ENCODE measurements at regions not wholly inside any gene's neighbourhood (a gene's known extent, or its start where the extent isn't known, plus 50 kb on each side); places are given as distances from the start of the nearest gene placed in this dataset.
"Not testable (repeated sequence)": the region's sequence is repeated elsewhere in the genome, so short reads cannot be mapped to it uniquely, and the experiment has no call there.

DNA sequence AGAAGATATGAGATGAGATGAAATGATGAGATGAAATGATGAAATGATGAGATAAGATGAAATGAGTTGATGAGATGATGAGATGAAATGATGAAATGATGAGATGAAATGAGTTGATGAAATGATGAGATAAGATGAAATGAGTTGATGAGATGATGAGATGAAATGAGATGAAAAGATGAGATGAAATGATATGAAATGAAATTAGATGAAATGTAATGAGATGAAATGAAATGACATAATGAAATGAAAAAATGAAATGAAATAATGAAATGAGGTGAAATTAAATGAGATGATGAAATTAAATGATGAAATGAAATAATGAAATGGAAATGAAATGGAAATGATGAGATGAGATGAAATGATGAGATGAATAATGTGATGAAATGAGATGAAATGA is 231.6 kb downstream of the GOLGA6L6 start:
- TF ChIP-seq, protein P1, sequence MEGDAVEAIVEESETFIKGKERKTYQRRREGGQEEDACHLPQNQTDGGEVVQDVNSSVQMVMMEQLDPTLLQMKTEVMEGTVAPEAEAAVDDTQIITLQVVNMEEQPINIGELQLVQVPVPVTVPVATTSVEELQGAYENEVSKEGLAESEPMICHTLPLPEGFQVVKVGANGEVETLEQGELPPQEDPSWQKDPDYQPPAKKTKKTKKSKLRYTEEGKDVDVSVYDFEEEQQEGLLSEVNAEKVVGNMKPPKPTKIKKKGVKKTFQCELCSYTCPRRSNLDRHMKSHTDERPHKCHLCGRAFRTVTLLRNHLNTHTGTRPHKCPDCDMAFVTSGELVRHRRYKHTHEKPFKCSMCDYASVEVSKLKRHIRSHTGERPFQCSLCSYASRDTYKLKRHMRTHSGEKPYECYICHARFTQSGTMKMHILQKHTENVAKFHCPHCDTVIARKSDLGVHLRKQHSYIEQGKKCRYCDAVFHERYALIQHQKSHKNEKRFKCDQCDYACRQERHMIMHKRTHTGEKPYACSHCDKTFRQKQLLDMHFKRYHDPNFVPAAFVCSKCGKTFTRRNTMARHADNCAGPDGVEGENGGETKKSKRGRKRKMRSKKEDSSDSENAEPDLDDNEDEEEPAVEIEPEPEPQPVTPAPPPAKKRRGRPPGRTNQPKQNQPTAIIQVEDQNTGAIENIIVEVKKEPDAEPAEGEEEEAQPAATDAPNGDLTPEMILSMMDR (IDR thresholded peaks at IDR 0.05; ENCODE audit: insufficient read depth, low read depth, low read length) = not testable (repeated sequence)
- TF ChIP-seq EZH2 (IDR thresholded peaks at IDR 0.05; ENCODE audit: insufficient read depth, low read length) = not testable (repeated sequence)
